Activated naive CD8-positive, alpha-beta T cell treated with anti-CD3 and anti-CD28 coated beads, Interleukin-2, amount 10 ng/mL, durations not matched to agents 7 days and 5 days (primary cell): ENCODE measurements at regions not wholly inside any gene's neighbourhood (a gene's known extent, or its start where the extent isn't known, plus 50 kb on each side); places are given as distances from the start of the nearest gene placed in this dataset.
"Not testable (repeated sequence)": the region's sequence is repeated elsewhere in the genome, so short reads cannot be mapped to it uniquely, and the experiment has no call there.

Experiments used
- ATAC-seq: fragments of 150-1000 bp; cut with Tn5 transposase; one replicate; pipeline ENCODE4 v1.10.0; 2021; ENCODE audit warnings: low read depth, moderate library complexity
- POLR2A ChIA-PET: fragments of 350-600 bp; sonication (Branson Sonifier 250); formaldehyde crosslinking; loops from one replicate; lab custom pipeline; 2021; ENCODE audit warnings: antibody characterized with exemption; lab: Charles Lee
- DNase-seq: peaks from one replicate; pipeline ENCODE4 v3.0.0; 2021
- H3K27ac Mint-ChIP-seq: one replicate; pipeline ENCODE4 v1.8.0; 2022; ENCODE audit warnings: mild to moderate bottlenecking, mixed read lengths
- H3K27me3 Mint-ChIP-seq: one replicate; pipeline ENCODE4 v1.8.0; 2022; ENCODE audit warnings: mild to moderate bottlenecking, moderate library complexity, mixed read lengths
- H3K36me3 Mint-ChIP-seq: one replicate; pipeline ENCODE4 v1.8.0; 2021; ENCODE audit warnings: mild to moderate bottlenecking, mixed read lengths
- H3K4me1 Mint-ChIP-seq: one replicate; pipeline ENCODE4 v1.8.0; 2021; ENCODE audit warnings: mixed read lengths
- H3K4me3 Mint-ChIP-seq: one replicate; pipeline ENCODE4 v1.8.0; 2022; ENCODE audit warnings: mild to moderate bottlenecking, moderate library complexity, mixed read lengths
- H3K9me3 Mint-ChIP-seq: one replicate; pipeline ENCODE4 v1.8.0; 2021; ENCODE audit warnings: mixed read lengths

GRCh38 chr6:77131426-77131825, 331.9 kb downstream of the HTR1B start:
- Mint-ChIP-seq H3K9me3 (peaks cover 9% of the 10 kb centered on the region), H3K4me3 (no peak overlapping the region), H3K36me3 (no peaks in the 10 kb centered on the region), H3K27ac (no peak overlapping the region), H3K27me3 (no peaks in the 10 kb centered on the region), H3K4me1 (no peaks in the 10 kb centered on the region)
- ATAC-seq (no peak), DNase-seq (no peak)
- POLR2A ChIA-PET = no interaction called here

GRCh38 chr6:77124604-77125003, 338.7 kb downstream of the HTR1B start:
- Mint-ChIP-seq H3K9me3 (peaks cover 7% of the 10 kb centered on the region), H3K4me3 (no peak overlapping the region), H3K27me3 (no peaks in the 10 kb centered on the region), H3K36me3 (no peaks in the 10 kb centered on the region), H3K27ac (no peak overlapping the region), H3K4me1 (no peaks in the 10 kb centered on the region)
- POLR2A ChIA-PET = no interaction called here
- DNase-seq = no peak
- no peak for ATAC-seq

- H3K36me3 Mint-ChIP-seq = no peaks in the 10 kb centered on the region
- peaks cover 7% of the 10 kb centered on the region for H3K9me3 Mint-ChIP-seq
- no peaks in the 10 kb centered on the region for H3K27me3 Mint-ChIP-seq
- no peak for ATAC-seq
- no peak for DNase-seq
- no peak overlapping the region for H3K4me3 Mint-ChIP-seq
- H3K27ac Mint-ChIP-seq = no peak overlapping the region
- POLR2A ChIA-PET = no interaction called here
- no peaks in the 10 kb centered on the region for H3K4me1 Mint-ChIP-seq
Observed at GRCh38 chr6:77123527-77123926, 339.8 kb downstream of the HTR1B start.

- Mint-ChIP-seq H3K4me3 (no peak overlapping the region), H3K36me3 (no peaks in the 10 kb centered on the region), H3K4me1 (no peaks in the 10 kb centered on the region), H3K9me3 (peaks cover 2% of the 10 kb centered on the region), H3K27ac (no peak overlapping the region), H3K27me3 (no peaks in the 10 kb centered on the region)
- ATAC-seq (no peak), DNase-seq (no peak)
- POLR2A ChIA-PET = no interaction called here
Observed at GRCh38 chr6:77106992-77107391, 356.3 kb downstream of the HTR1B start.

GRCh38 chr6:77105091-77105490, 358.2 kb downstream of the HTR1B start:
- Mint-ChIP-seq H3K9me3 (peaks cover 4% of the 10 kb centered on the region), H3K4me3 (no peak overlapping the region), H3K4me1 (no peaks in the 10 kb centered on the region), H3K27ac (no peak overlapping the region), H3K27me3 (no peaks in the 10 kb centered on the region), H3K36me3 (no peaks in the 10 kb centered on the region)
- POLR2A ChIA-PET = no interaction called here
- DNase-seq (no peak), ATAC-seq (no peak)

GRCh38 chr6:77097940-77098339, 365.4 kb downstream of the HTR1B start:
- no peak overlapping the region for H3K27ac Mint-ChIP-seq
- no peak for ATAC-seq
- no peak overlapping the region for H3K4me3 Mint-ChIP-seq
- no peak for DNase-seq
- peaks cover 5% of the 10 kb centered on the region for H3K9me3 Mint-ChIP-seq
- no peaks in the 10 kb centered on the region for H3K36me3 Mint-ChIP-seq
- H3K4me1 Mint-ChIP-seq = no peaks in the 10 kb centered on the region
- no peaks in the 10 kb centered on the region for H3K27me3 Mint-ChIP-seq
- POLR2A ChIA-PET = no interaction called here

- H3K4me1 Mint-ChIP-seq = no peaks in the 10 kb centered on the region
- POLR2A ChIA-PET = no interaction called here
- H3K27me3 Mint-ChIP-seq = no peaks in the 10 kb centered on the region
- H3K4me3 Mint-ChIP-seq = no peak overlapping the region
- DNase-seq = no peak
- ATAC-seq = no peak
- no peaks in the 10 kb centered on the region for H3K36me3 Mint-ChIP-seq
- peaks cover 5% of the 10 kb centered on the region for H3K9me3 Mint-ChIP-seq
- no peak overlapping the region for H3K27ac Mint-ChIP-seq
Observed at GRCh38 chr6:77095936-77096627, 367.2 kb downstream of the HTR1B start.

DNA sequence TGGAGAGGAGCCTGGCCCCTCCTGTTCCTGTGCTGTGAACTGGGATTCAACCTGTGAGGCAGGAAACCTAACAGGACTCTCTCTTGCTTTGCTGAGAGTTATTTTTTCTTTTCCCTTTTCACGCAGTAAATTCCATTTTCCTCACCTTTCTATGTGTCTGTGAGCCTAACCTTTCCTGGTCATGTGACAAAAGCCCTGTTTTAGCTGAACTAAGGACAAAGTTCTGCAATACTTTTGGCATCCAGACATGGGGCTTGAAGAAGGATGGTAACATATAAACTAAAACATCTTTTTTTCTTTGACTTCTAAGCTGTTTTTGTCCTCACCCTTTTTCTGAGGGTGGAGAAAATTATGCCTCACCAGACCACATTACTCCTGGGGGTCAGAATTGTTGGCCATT, 368.5 kb downstream of the HTR1B start:
- no peaks in the 10 kb centered on the region for H3K4me1 Mint-ChIP-seq
- no peaks in the 10 kb centered on the region for H3K36me3 Mint-ChIP-seq
- H3K4me3 Mint-ChIP-seq = no peak overlapping the region
- no peak overlapping the region for H3K27ac Mint-ChIP-seq
- DNase-seq (no peak), ATAC-seq (no peak)
- no peaks in the 10 kb centered on the region for H3K27me3 Mint-ChIP-seq
- peaks cover 5% of the 10 kb centered on the region for H3K9me3 Mint-ChIP-seq
- POLR2A ChIA-PET = no interaction called here

GRCh38 chr6:77092971-77093370, 370.3 kb downstream of the HTR1B start:
- no peak for ATAC-seq
- Mint-ChIP-seq H3K27me3 (no peaks in the 10 kb centered on the region), H3K9me3 (peaks cover 8% of the 10 kb centered on the region), H3K27ac (no peak overlapping the region), H3K4me3 (no peak overlapping the region), H3K4me1 (no peaks in the 10 kb centered on the region), H3K36me3 (no peaks in the 10 kb centered on the region)
- DNase-seq = no peak
- POLR2A ChIA-PET = no interaction called here

DNA sequence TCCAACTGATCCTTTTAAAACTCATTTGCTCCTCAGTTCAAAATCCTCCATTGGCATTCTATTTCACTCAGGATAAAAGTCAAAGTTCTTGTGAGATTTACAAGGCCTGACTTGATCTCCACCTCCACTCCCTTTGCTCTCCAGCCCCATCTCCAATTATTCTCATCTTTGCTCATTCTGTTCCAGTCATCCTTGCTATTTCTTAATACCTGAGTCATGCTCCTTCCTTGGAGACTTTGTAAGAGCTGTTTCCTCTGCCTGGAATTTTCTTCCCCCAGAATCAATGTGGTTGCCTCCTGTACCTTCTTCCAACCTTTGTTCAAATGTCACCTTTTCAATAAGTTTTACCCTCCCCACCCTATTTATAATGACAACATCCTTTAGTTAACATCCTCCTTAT, 373.5 kb downstream of the HTR1B start:
- no peaks in the 10 kb centered on the region for H3K36me3 Mint-ChIP-seq
- H3K27ac Mint-ChIP-seq = no peak overlapping the region
- no peaks in the 10 kb centered on the region for H3K27me3 Mint-ChIP-seq
- H3K4me3 Mint-ChIP-seq = no peak overlapping the region
- POLR2A ChIA-PET = no interaction called here
- peaks cover 6% of the 10 kb centered on the region for H3K9me3 Mint-ChIP-seq
- no peak for DNase-seq
- no peak for ATAC-seq
- H3K4me1 Mint-ChIP-seq = no peaks in the 10 kb centered on the region

DNA sequence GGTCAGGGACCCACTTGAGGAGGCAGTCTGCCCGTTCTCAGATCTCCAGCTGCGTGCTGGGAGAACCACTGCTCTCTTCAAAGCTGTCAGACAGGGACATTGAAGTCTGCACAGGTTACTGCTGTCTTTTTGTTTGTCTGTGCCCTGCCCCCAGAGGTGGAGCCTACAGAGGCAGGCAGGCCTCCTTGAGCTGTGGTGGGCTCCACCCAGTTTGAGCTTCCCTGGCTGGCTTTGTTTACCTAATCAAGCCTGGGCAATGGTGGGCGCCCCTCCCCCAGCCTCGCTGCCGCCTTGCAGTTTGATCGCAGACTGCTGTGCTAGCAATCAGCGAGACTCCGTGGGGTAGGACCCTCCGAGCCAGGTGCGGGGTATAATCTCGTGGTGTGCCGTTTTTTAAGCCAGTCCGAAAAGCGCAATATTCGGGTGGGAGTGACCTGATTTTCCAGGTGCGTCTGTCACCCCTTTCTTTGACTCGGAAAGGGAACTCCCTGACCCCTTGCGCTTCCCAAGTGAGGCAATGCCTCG, 375.4 kb downstream of the HTR1B start:
- DNase-seq, H3K9me3 Mint-ChIP-seq, H3K4me3 Mint-ChIP-seq, H3K27me3 Mint-ChIP-seq, H3K36me3 Mint-ChIP-seq, POLR2A ChIA-PET, ATAC-seq, H3K4me1 Mint-ChIP-seq, H3K27ac Mint-ChIP-seq: not testable (repeated sequence)

- no peaks in the 10 kb centered on the region for H3K9me3 Mint-ChIP-seq
- DNase-seq (no peak), ATAC-seq (no peak)
- no peak overlapping the region for H3K27ac Mint-ChIP-seq
- no peaks in the 10 kb centered on the region for H3K36me3 Mint-ChIP-seq
- H3K4me3 Mint-ChIP-seq = no peak overlapping the region
- POLR2A ChIA-PET = no interaction called here
- no peaks in the 10 kb centered on the region for H3K27me3 Mint-ChIP-seq
- H3K4me1 Mint-ChIP-seq = no peaks in the 10 kb centered on the region
Observed at GRCh38 chr6:77074037-77074713, 389.1 kb downstream of the HTR1B start.

GRCh38 chr6:77073410-77073760, 389.9 kb downstream of the HTR1B start:
- DNase-seq = no peak
- H3K27ac Mint-ChIP-seq = no peak overlapping the region
- no peaks in the 10 kb centered on the region for H3K36me3 Mint-ChIP-seq
- POLR2A ChIA-PET = no interaction called here
- no peaks in the 10 kb centered on the region for H3K4me1 Mint-ChIP-seq
- ATAC-seq = no peak
- H3K4me3 Mint-ChIP-seq = no peak overlapping the region
- H3K9me3 Mint-ChIP-seq = no peaks in the 10 kb centered on the region
- H3K27me3 Mint-ChIP-seq = no peaks in the 10 kb centered on the region

GRCh38 chr6:77072694-77073409, 390.4 kb downstream of the HTR1B start:
- Mint-ChIP-seq H3K4me1 (no peaks in the 10 kb centered on the region), H3K27me3 (no peaks in the 10 kb centered on the region), H3K9me3 (no peaks in the 10 kb centered on the region), H3K27ac (no peak overlapping the region), H3K4me3 (no peak overlapping the region), H3K36me3 (no peaks in the 10 kb centered on the region)
- POLR2A ChIA-PET = no interaction called here
- ATAC-seq = no peak
- DNase-seq = no peak
